H1 (cell line): ENCODE measurements at regions not wholly inside any gene's neighbourhood (a gene's known extent, or its start where the extent isn't known, plus 50 kb on each side); places are given as distances from the start of the nearest gene placed in this dataset.

Experiments
- CTCF ChIA-PET: fragments of 300-600 bp; sonication (Branson Sonifier 250); formaldehyde crosslinking; loops from one replicate; lab custom pipeline; 2021; ENCODE audit not compliant: partially characterized antibody; lab: Charles Lee
- POLR2A ChIA-PET: fragments of 300-600 bp; sonication (Branson Sonifier 250); formaldehyde crosslinking; loops from one replicate; lab custom pipeline; 2021; ENCODE audit warnings: inconsistent platforms; ENCODE audit not compliant: partially characterized antibody; lab: Charles Lee
- DNase-seq, 2 experiments: peaks; one replicate each; pipeline versions ENCODE4 v3.0.0 to v3.0.0-alpha.2; 2010 to 2022; ENCODE audit warnings: low spot score in 2 of 2, low read depth in 1 of 2, mixed read lengths in 1 of 2
- FAIRE-seq: peaks from 2 replicates; lab custom pipeline; 2011; peaks lifted over from hg19 to GRCh38; lab: Jason Lieb, UNC
- H2AFZ ChIP-seq: 2 replicates; pipeline ENCODE4 v1.8.1; 2012; ENCODE audit warnings: low read length, inconsistent platforms
- H2AK5ac ChIP-seq: 2 replicates; pipeline ENCODE4 v1.6.1; 2013; ENCODE audit warnings: low read depth, low read length
- H2BK120ac ChIP-seq: replicated peaks from 2 replicates; pipeline ENCODE3; 2013; ENCODE audit warnings: low read depth, low read length, inconsistent platforms
- H2BK12ac ChIP-seq: 2 replicates; pipeline ENCODE4 v1.6.1; 2013; ENCODE audit warnings: low read depth, low read length
- H2BK15ac ChIP-seq: 2 replicates; pipeline ENCODE4 v1.6.1; 2013; ENCODE audit warnings: low read length
- H2BK20ac ChIP-seq: 2 replicates; pipeline ENCODE4 v1.6.1; 2013; ENCODE audit warnings: low read length
- H2BK5ac ChIP-seq: 2 replicates; pipeline ENCODE4 v1.6.1; 2013; ENCODE audit warnings: low read depth, low read length
- H3K14ac ChIP-seq: 2 replicates; pipeline ENCODE4 v1.6.1; 2013; ENCODE audit warnings: inconsistent platforms; ENCODE audit not compliant: insufficient read length
- H3K18ac ChIP-seq: 2 replicates; pipeline ENCODE4 v1.6.1; 2013; ENCODE audit warnings: low read length; ENCODE audit errors: extremely low read depth
- H3K23ac ChIP-seq: 2 replicates; pipeline ENCODE4 v1.6.1; 2013; ENCODE audit warnings: inconsistent platforms; ENCODE audit not compliant: insufficient read length
- H3K23me2 ChIP-seq: 2 replicates; pipeline ENCODE4 v1.6.1; 2013; ENCODE audit warnings: low read depth, low read length
- H3K27ac ChIP-seq: 2 replicates; pipeline ENCODE4 v1.6.1; 2011; ENCODE audit warnings: low read depth, low read length, inconsistent platforms
- H3K27me3 ChIP-seq, 4 experiments: replicated peaks in 1 of 4; 1 replicate in 1 of 4; 2 replicates in 3 of 4; pipeline versions ENCODE4 v1.6.1 to v1.8.1; 2011 to 2013; ENCODE audit warnings: low read length in 3 of 4, mild to moderate bottlenecking in 3 of 4, inconsistent platforms in 2 of 4, mixed read lengths in 2 of 4, moderate library complexity in 1 of 4; ENCODE audit not compliant: control insufficient read depth in 3 of 4, insufficient read depth in 3 of 4; ENCODE audit errors: extremely low read depth in 1 of 4
- H3K36me3 ChIP-seq, 4 experiments: 2 replicates each; pipeline versions ENCODE4 v1.6.1 to v1.8.1; 2011 to 2013; ENCODE audit warnings: mild to moderate bottlenecking in 4 of 4, low read length in 3 of 4, moderate library complexity in 2 of 4, control low read depth in 1 of 4, inconsistent platforms in 1 of 4; ENCODE audit not compliant: insufficient read depth in 4 of 4, control insufficient read depth in 2 of 4
- H3K4ac ChIP-seq: replicated peaks from 2 replicates; pipeline ENCODE3; 2013; ENCODE audit warnings: low read length, low read depth, mixed read lengths, inconsistent platforms; ENCODE audit not compliant: insufficient read length
- H3K4me1 ChIP-seq, 4 experiments: replicated peaks in 1 of 4; 1 replicate in 1 of 4; 2 replicates in 3 of 4; pipeline versions ENCODE4 v1.6.1 to v1.8.1; 2011 to 2013; ENCODE audit warnings: low read length in 3 of 4, inconsistent platforms in 2 of 4, mixed read lengths in 1 of 4; ENCODE audit not compliant: insufficient read depth in 4 of 4, control insufficient read depth in 3 of 4
- H3K4me2 ChIP-seq, 2 experiments: 2 replicates each; pipeline versions ENCODE4 v1.6.1 to v1.8.1; 2011 to 2013; ENCODE audit warnings: low read depth in 2 of 2, low read length in 2 of 2, control low read depth in 1 of 2, inconsistent platforms in 1 of 2, mild to moderate bottlenecking in 1 of 2; ENCODE audit not compliant: insufficient read depth in 1 of 2
- H3K4me3 ChIP-seq, 4 experiments: fragments of 200-600, 300-600 bp in 1 of 4; sonication (generic), shearing (Covaris generic), sonication (Bioruptor Twin) in 1 of 4; 2 replicates each; pipeline versions ENCODE4 v1.5.1 to v1.8.1; 2011 to 2016; ENCODE audit warnings: low read length in 4 of 4, low read depth in 3 of 4, control low read depth in 2 of 4, inconsistent platforms in 2 of 4, mild to moderate bottlenecking in 2 of 4, mixed read lengths in 1 of 4, moderate library complexity in 1 of 4; ENCODE audit not compliant: insufficient read depth in 2 of 4; ENCODE audit errors: extremely low read depth in 1 of 4
- H3K56ac ChIP-seq: replicated peaks from 2 replicates; pipeline ENCODE3; 2013; ENCODE audit warnings: low read depth, mild to moderate bottlenecking, mixed read lengths, low read length, inconsistent platforms; ENCODE audit not compliant: insufficient read length
- H3K79me1 ChIP-seq: 2 replicates; pipeline ENCODE4 v1.6.1; 2013; ENCODE audit warnings: low read depth, low read length, control low read depth
- H3K79me2 ChIP-seq, 2 experiments: 2 replicates each; pipeline versions ENCODE4 v1.6.1 to v1.8.1; 2012 to 2013; ENCODE audit warnings: low read length in 2 of 2, mild to moderate bottlenecking in 2 of 2, inconsistent platforms in 1 of 2; ENCODE audit not compliant: insufficient read depth in 2 of 2, control insufficient read depth in 1 of 2
- H3K9ac ChIP-seq, 4 experiments: replicated peaks in 1 of 4; 1 replicate in 1 of 4; 2 replicates in 3 of 4; pipeline versions ENCODE4 v1.6.1 to v1.8.1; 2011 to 2013; ENCODE audit warnings: low read depth in 3 of 4, low read length in 3 of 4, control low read depth in 2 of 4, mild to moderate bottlenecking in 2 of 4, moderate library complexity in 2 of 4, inconsistent platforms in 1 of 4; ENCODE audit errors: extremely low read depth in 1 of 4
- H3K9me3 ChIP-seq, 2 experiments: 2 replicates each; pipeline versions ENCODE4 v1.6.1 to v1.8.1; 2012 to 2013; ENCODE audit warnings: mild to moderate bottlenecking in 2 of 2, moderate library complexity in 2 of 2, control low read depth in 1 of 2, inconsistent platforms in 1 of 2, low read depth in 1 of 2, low read length in 1 of 2, mixed read lengths in 1 of 2; ENCODE audit not compliant: insufficient read depth in 2 of 2
- H4K20me1 ChIP-seq, 2 experiments: replicated peaks in 1 of 2; 2 replicates each; pipeline versions ENCODE3 to v1.8.1; 2011 to 2013; ENCODE audit warnings: inconsistent platforms in 2 of 2, low read length in 2 of 2, mild to moderate bottlenecking in 1 of 2; ENCODE audit not compliant: insufficient read depth in 2 of 2, control insufficient read depth in 1 of 2
- H4K5ac ChIP-seq: 2 replicates; pipeline ENCODE4 v1.6.1; 2013; ENCODE audit warnings: low read length, low read depth, mixed read lengths, inconsistent platforms; ENCODE audit not compliant: insufficient read length
- H4K8ac ChIP-seq: 2 replicates; pipeline ENCODE4 v1.8.0; 2013; ENCODE audit warnings: mild to moderate bottlenecking, moderate library complexity, low read length, inconsistent platforms; ENCODE audit not compliant: insufficient read depth; ENCODE audit errors: extremely low read depth
- H4K91ac ChIP-seq: replicated peaks from 2 replicates; pipeline ENCODE3; 2013; ENCODE audit warnings: low read length, mixed read lengths, inconsistent platforms; ENCODE audit not compliant: insufficient read length
- BCL11A ChIP-seq, 2 experiments: IDR thresholded peaks; one replicate each; pipeline ENCODE4 v1.6.1; 2011; ENCODE audit warnings: low read depth in 2 of 2, low read length in 2 of 2, mild to moderate bottlenecking in 2 of 2
- CBX5 ChIP-seq: fragments of 300-800, 300-1000 bp; sonication (generic); IDR thresholded peaks from 2 replicates; pipeline ENCODE4 v1.7.1; 2016; ENCODE audit warnings: antibody characterized with exemption, low read length, low read depth
- EZH2 ChIP-seq: fragments of 200-600 bp; sonication (generic); IDR thresholded peaks from 2 replicates; pipeline ENCODE4 v1.7.1; 2012; ENCODE audit warnings: low read depth, mild to moderate bottlenecking, moderate library complexity, low read length, inconsistent platforms; ENCODE audit not compliant: severe bottlenecking
- JUN ChIP-seq: IDR thresholded peaks from 2 replicates; pipeline ENCODE4 v1.6.1; 2011; ENCODE audit warnings: low read depth, mild to moderate bottlenecking, improper control_type of control experiment, low read length
- NANOG ChIP-seq: IDR thresholded peaks from 2 replicates; pipeline ENCODE4 v1.6.1; 2011; ENCODE audit warnings: low read length, low read depth, mild to moderate bottlenecking, inconsistent platforms; ENCODE audit not compliant: insufficient read depth, poor library complexity, severe bottlenecking
- POLR2A ChIP-seq, 2 experiments: IDR thresholded peaks; 1 replicate in 1 of 2; 2 replicates in 1 of 2; pipeline ENCODE4 v1.6.1; 2011; ENCODE audit warnings: low read depth in 2 of 2, low read length in 2 of 2, mild to moderate bottlenecking in 2 of 2; ENCODE audit errors: control extremely low read depth in 1 of 2
- RAD21 ChIP-seq, 2 experiments: IDR thresholded peaks in 1 of 2; conservative IDR thresholded peaks in 1 of 2; 2 replicates each; pipeline ENCODE4 v1.6.1; 2011; ENCODE audit warnings: low read depth in 2 of 2, low read length in 2 of 2, improper control_type of control experiment in 1 of 2, inconsistent platforms in 1 of 2, mild to moderate bottlenecking in 1 of 2, moderate library complexity in 1 of 2
- RXRA ChIP-seq: IDR thresholded peaks from 2 replicates; pipeline ENCODE4 v1.6.1; 2011; ENCODE audit warnings: low read depth, mild to moderate bottlenecking, low read length, moderate library complexity; ENCODE audit not compliant: insufficient read depth
- TAF7 ChIP-seq: optimal IDR thresholded peaks from 2 replicates; pipeline ENCODE3; 2011; ENCODE audit warnings: low read depth, mild to moderate bottlenecking, inconsistent platforms, low read length, moderate library complexity, borderline replicate concordance
- TEAD4 ChIP-seq: IDR thresholded peaks from 2 replicates; pipeline ENCODE4 v1.6.1; 2012; ENCODE audit warnings: low read depth, low read length, inconsistent platforms, mixed read lengths
- WGBS, 2 experiments: shearing (Covaris generic) in 1 of 2; methylation state at CpG; one replicate each; pipeline versions ENCODE4 v1.1.6 to v1.1.7; 2013 to 2015; ENCODE audit warnings: low lambda C conversion rate in 2 of 2, mixed read lengths in 2 of 2, inconsistent platforms in 1 of 2, low coverage in 1 of 2, missing lambda C conversion rate in 1 of 2; ENCODE audit not compliant: insufficient replicate concordance in 2 of 2, insufficient coverage in 1 of 2, insufficient read length in 1 of 2; ENCODE audit errors: extremely low coverage in 1 of 2, missing lambda C conversion rate in 1 of 2; 5-methylcytosine and 5-hydroxymethylcytosine counted together

- no peaks in the 10 kb centered on the region for H3K27me3 ChIP-seq
- H3K23me2 ChIP-seq, result no peaks in the 10 kb centered on the region
- no peak overlapping the region for H4K91ac ChIP-seq
- ChIA-PET CTCF (interaction anchor here (0.6 kb wide), 1 partner anchor 26 kb away, joined by 3 read pairs; no protein-coding TSS in a partner anchor), POLR2A (no interaction called here)
- no peak overlapping the region for H3K18ac ChIP-seq
- H3K27ac ChIP-seq, result no peak overlapping the region
- no peak overlapping the region for H2BK15ac ChIP-seq
- no peak overlapping the region for H2BK5ac ChIP-seq
- H3K4ac ChIP-seq, result no peak overlapping the region
- H3K9ac ChIP-seq, result no peak overlapping the region
- no peak overlapping the region for H4K5ac ChIP-seq
- 78% methylated on average over 1 of the region's 1 CpG; no CpG with 5 or more reads in 1 of the 2 experiments for WGBS, 2 experiments
- no peak overlapping the region for H3K56ac ChIP-seq
- no peak overlapping the region for H2BK12ac ChIP-seq
- TF ChIP-seq RXRA, result no peak
- TF ChIP-seq POLR2A (IDR thresholded peaks at IDR 0.05; ENCODE audit: control extremely low read depth in 1 of 2, low read depth in 2 of 2, low read length in 2 of 2), result no peak
- no peak for TF ChIP-seq NANOG
- TF ChIP-seq BCL11A (IDR thresholded peaks at IDR 0.05; ENCODE audit: low read depth in 2 of 2, low read length in 2 of 2), result no peak
- TF ChIP-seq TEAD4, result no peak
- TF ChIP-seq TAF7, result no peak
- no peak for TF ChIP-seq CBX5
- TF ChIP-seq EZH2, result no peak
- TF ChIP-seq JUN, result no peak
- TF ChIP-seq RAD21 (IDR thresholded peaks at IDR 0.05 in 1 of 2, conservative IDR thresholded peaks at IDR 0.05 in 1 of 2; ENCODE audit: low read depth in 2 of 2, low read length in 2 of 2), result no peak
- no peak overlapping the region for H4K8ac ChIP-seq
- H2BK20ac ChIP-seq, result no peak overlapping the region
- no peaks in the 10 kb centered on the region for H4K20me1 ChIP-seq
- H3K14ac ChIP-seq, result no peak overlapping the region
- DNase-seq, result no peak
- no peak overlapping the region for H3K4me2 ChIP-seq
- no peaks in the 10 kb centered on the region for H3K79me2 ChIP-seq
- no peaks in the 10 kb centered on the region for H3K9me3 ChIP-seq
- no peak overlapping the region for H2BK120ac ChIP-seq
- H3K23ac ChIP-seq, result no peak overlapping the region
- H3K4me3 ChIP-seq, result no peak overlapping the region
- H3K4me1 ChIP-seq, result no peaks in the 10 kb centered on the region
- H3K79me1 ChIP-seq, result no peaks in the 10 kb centered on the region
- H2AFZ ChIP-seq, result 0 out of 2 replicates have a peak overlapping the region, but pooled peaks have one; percentile 13
- no peak overlapping the region for H2AK5ac ChIP-seq
- FAIRE-seq, result no peak
- no peaks in the 10 kb centered on the region for H3K36me3 ChIP-seq
Measured at GRCh38 chr12:16913832-16914490, 308.0 kb upstream of the LMO3 start.
